ENCODE measurements at regions not wholly inside any gene's neighbourhood (a gene's known extent, or its start where the extent isn't known, plus 50 kb on each side); places are given as distances from the start of the nearest gene placed in this dataset.

- 50 to 61% methylated on average over 4 of the region's 4 CpGs for WGBS, 2 donors
- no peaks in the 10 kb centered on the region for H3K9me3 ChIP-seq
- H3K27me3 ChIP-seq: no peaks in the 10 kb centered on the region
- no peak overlapping the region for H3K4me3 ChIP-seq
- H3K4me1 ChIP-seq: peaks cover 18% of the 10 kb centered on the region
- DNase-seq (peak in 3 of 4 donors; percentile 39 to 54 (median 53)), ATAC-seq (no peak)
- intact Hi-C loops (cut with DNase I): no loop called here
- peak overlapping the region in 1 of 4 donors; percentile 16 for H3K27ac ChIP-seq
- H3K36me3 ChIP-seq (replicated peaks in 1 of 2; ENCODE audit: insufficient read depth in 1 of 2, low read depth in 2 of 2): no peaks in the 10 kb centered on the region
- no peak for TF ChIP-seq CTCF (IDR thresholded peaks at IDR 0.05)
- no peak for TF ChIP-seq POLR2A (IDR thresholded peaks at IDR 0.05)
These were observed 108.7 kb upstream of the SHB start for GRCh38 chr9:38177680-38178079.

- H3K9me3 ChIP-seq: no peaks in the 10 kb centered on the region
- no peaks in the 10 kb centered on the region for H3K36me3 ChIP-seq (replicated peaks in 1 of 2; ENCODE audit: insufficient read depth in 1 of 2, low read depth in 2 of 2)
- no peak overlapping the region for H3K4me3 ChIP-seq
- no peak overlapping the region for H3K27ac ChIP-seq
- H3K27me3 ChIP-seq: no peaks in the 10 kb centered on the region
- 76 to 97% methylated on average over 1 of the region's 1 CpG for WGBS, 2 donors
- H3K4me1 ChIP-seq: peaks cover 5% of the 10 kb centered on the region
- TF ChIP-seq CTCF (IDR thresholded peaks at IDR 0.05) (no peak), POLR2A (IDR thresholded peaks at IDR 0.05) (no peak)
- ATAC-seq: no peak
- intact Hi-C loops (cut with DNase I): no loop called here
- no peak for DNase-seq
These were observed 107.2 kb upstream of the SHB start for GRCh38 chr9:38176251-38176650.

GRCh38 chr9:38175423-38175822 lies 106.4 kb upstream of the SHB start:
- intact Hi-C loops (cut with DNase I): no loop called here
- no peaks in the 10 kb centered on the region for H3K9me3 ChIP-seq

GRCh38 chr9:38172586-38172985 lies 103.6 kb upstream of the SHB start:
- no peaks in the 10 kb centered on the region for H3K27me3 ChIP-seq
- intact Hi-C loops (cut with DNase I): no loop called here
- no peak overlapping the region for H3K27ac ChIP-seq
- H3K9me3 ChIP-seq: no peaks in the 10 kb centered on the region
- H3K36me3 ChIP-seq (replicated peaks in 1 of 2; ENCODE audit: insufficient read depth in 1 of 2, low read depth in 2 of 2): no peaks in the 10 kb centered on the region
- DNase-seq (no peak), ATAC-seq (no peak)
- 52 to 62% methylated on average over 4 of the region's 4 CpGs for WGBS, 2 donors
- no peak overlapping the region for H3K4me3 ChIP-seq
- no peaks in the 10 kb centered on the region for H3K4me1 ChIP-seq
- TF ChIP-seq POLR2A (IDR thresholded peaks at IDR 0.05) (no peak), CTCF (IDR thresholded peaks at IDR 0.05) (no peak)

More at GRCh38 chr9:38175423-38175822, 106.4 kb upstream of the SHB start:
- Histone ChIP-seq H3K4me3 (no peak overlapping the region), H3K36me3 (replicated peaks in 1 of 2; ENCODE audit: insufficient read depth in 1 of 2, low read depth in 2 of 2) (no peaks in the 10 kb centered on the region), H3K4me1 (peaks cover 5% of the 10 kb centered on the region), H3K27ac (no peak overlapping the region), H3K27me3 (no peaks in the 10 kb centered on the region)
- ATAC-seq (no peak), DNase-seq (no peak)
- 94 to 96% methylated on average over 3 of the region's 3 CpGs for WGBS, 2 donors
- TF ChIP-seq CTCF (IDR thresholded peaks at IDR 0.05) (no peak), POLR2A (IDR thresholded peaks at IDR 0.05) (no peak)

- ATAC-seq (no peak), DNase-seq (no peak)
- TF ChIP-seq CTCF (IDR thresholded peaks at IDR 0.05) (no peak), POLR2A (IDR thresholded peaks at IDR 0.05) (no peak)
- WGBS, 2 donors: 86 to 95% methylated on average over 3 of the region's 3 CpGs
- Histone ChIP-seq H3K4me1 (no peaks in the 10 kb centered on the region), H3K9me3 (no peaks in the 10 kb centered on the region), H3K4me3 (no peak overlapping the region), H3K27ac (no peak overlapping the region), H3K27me3 (no peaks in the 10 kb centered on the region), H3K36me3 (replicated peaks in 1 of 2; ENCODE audit: insufficient read depth in 1 of 2, low read depth in 2 of 2) (no peaks in the 10 kb centered on the region)
- intact Hi-C loops (cut with DNase I): no loop called here
These were observed 102.9 kb upstream of the SHB start for GRCh38 chr9:38171926-38172325.

Data from body of pancreas (tissue), 4 donors.